CD4-positive, alpha-beta T cell treated with Interleukin-21 for 1 hour (primary cell): ENCODE measurements at regions not wholly inside any gene's neighbourhood (a gene's known extent, or its start where the extent isn't known, plus 50 kb on each side); places are given as distances from the start of the nearest gene placed in this dataset.

Source experiments
- DNase-seq: peaks from one replicate; pipeline ENCODE4 v3.0.0-alpha.2; 2020

DNA sequence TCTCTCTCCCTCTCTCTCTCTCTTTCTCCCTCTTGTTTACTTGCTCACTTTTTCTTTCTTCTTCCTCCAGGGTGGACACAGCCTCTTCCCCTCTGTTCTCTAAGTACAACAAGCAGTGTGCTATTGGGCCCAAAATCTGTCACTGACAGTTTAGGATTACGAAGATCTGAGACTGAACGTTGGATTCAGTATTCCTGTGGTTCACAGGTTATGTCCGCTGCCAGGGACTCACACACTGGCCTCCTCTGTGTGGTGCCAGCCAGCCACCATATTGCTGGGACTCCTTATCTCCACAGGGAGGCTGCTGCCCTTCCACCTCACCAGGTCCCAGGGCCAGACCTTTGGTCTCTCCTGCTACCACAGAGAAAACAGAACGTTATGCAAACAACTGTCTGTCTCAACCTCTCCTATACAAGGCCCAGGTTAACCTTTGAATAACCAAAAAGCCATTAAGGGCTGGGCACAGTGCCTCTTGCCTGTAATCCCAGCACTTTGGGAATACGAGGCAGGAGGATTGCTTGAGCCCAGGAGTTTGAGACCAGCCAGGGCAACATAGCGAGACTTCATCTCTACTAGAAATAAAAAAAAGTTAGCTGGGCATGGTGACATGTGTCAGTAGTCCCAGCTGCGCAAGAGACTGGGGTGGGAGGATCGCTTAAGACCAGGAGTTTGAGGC, 171.9 kb upstream of the RAB4A start:
- DNase-seq: no peak

DNA sequence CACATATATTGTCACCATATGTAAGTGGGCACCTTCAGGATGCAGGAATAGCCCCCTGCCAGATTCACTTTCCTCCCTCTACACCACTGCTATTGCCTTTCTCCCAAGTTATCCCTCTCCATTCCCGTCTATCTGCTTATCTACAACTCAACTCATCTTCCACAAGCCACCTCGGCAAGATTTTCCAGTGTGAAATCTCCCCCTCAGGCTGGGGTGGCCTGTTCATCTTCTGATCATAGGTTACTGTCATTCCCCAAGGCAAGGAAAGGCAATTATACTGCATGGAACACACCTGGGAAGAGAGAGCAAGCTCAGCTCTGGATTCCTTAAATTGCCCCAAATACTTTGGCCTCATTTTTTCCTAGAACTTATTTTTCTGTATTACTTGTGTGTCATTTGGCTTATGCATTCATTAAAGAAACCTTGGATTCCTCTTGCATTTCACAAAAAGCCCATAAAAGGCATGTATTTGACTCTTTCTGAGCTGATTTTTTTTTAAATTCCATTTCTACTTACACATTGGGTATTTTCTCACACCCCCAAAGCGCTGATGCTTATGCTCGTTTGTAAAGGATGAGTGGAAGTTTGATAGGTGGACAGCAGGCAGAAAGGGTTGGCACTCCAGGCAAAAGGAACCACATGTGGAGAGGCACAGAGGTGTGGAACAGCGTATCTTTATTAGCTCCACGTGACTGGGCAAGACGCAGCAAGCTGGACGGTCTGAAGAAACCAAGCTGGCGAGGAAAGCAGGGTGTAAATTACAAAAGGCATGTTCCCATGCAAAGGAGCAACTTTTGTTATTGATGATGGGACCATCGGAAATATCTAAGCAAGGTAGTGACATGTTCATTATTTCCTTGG, 169.7 kb upstream of the RAB4A start:
- DNase-seq: no peak

- DNase-seq: no peak
These were observed 168.0 kb upstream of the RAB4A start for GRCh38 chr1:229102741-229103391.

- no peak for DNase-seq
These were observed 166.3 kb upstream of the RAB4A start for GRCh38 chr1:229104654-229105053.

GRCh38 chr1:229105109-229105508, 165.8 kb upstream of the RAB4A start:
- no peak for DNase-seq

DNA sequence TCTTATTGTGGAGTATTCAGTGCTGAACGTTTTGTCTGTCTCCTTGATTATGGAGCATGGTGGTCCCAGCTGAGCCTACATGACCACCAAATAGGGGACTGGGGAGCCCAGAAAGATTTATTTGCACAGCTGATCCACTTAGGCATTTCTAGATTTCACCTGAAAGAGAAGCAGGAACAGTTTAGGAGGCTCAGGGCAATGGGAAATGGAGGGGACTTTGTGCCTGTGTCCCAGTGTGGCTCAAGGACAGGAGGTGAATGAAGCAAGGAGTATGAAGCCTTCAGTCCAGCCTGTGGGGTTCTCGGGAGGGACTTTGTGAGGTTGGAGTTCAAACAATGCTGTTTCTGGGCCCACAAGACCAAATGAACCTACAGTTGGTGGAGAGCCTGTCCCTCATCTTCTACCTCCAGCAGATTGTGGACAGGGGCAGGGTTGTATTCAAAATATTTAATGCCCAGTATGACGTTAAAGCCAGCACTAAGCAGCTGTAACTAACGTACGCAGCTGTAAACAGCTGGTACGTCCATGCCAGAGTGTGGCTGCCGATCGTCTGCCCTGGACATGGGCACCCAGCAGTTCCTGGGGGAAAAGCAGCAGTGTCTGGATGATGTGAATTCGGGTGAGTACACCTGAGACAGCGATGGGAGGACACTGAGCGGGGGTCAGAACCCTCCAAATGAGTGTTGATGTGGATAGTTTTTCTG, 164.9 kb upstream of the RAB4A start:
- no peak for DNase-seq

DNA sequence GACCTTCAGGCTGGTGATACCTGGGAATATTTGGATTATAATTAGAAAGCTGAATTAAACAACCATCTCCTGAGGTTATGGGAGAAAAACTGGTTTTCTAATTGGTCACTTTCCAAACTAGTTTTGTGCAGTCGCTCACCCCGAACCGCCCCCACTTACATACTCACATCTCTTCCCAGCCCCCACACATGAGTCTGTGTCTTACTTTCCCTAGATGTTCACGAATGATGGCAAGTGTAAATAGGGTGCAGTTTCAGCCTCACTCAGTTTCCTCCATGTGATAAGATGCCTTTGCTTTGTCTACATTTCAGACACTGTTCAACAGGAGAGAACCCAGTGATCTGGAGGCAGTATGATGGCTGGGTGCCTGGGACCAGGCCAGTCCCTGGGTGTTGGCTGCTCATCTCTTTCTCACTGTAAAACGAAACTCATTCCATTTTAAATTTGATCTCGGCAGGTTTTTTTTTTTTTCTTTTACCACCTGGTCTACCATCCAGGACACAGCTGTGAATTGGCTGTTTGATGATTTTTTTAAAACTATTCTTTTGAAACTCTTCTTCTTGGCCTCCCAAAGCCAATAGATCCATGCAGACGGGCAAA, 164.3 kb upstream of the RAB4A start:
- DNase-seq: no peak

GRCh38 chr1:229107304-229107815, 163.6 kb upstream of the RAB4A start:
- no peak for DNase-seq

DNA sequence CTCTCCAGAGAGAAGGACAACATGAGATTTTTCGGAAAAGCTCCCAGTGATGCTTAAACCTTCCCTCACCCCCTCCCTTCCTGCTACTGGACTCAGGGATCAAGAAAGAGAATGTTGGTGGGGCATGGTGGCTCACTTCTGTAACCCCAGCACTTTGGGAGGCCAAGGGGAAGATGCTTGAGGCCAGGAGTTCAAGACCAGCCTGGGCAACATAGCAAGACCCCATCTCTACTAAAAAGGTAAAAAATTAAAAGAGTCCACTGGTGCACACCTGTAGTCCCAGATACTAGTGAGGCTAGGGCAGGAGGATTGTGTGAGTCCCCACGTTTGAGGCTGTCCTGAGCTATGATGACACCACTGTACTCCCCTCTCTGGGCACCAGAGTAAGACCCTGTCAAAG, 162.9 kb upstream of the RAB4A start:
- DNase-seq: no peak

GRCh38 chr1:229108598-229109201, 162.2 kb upstream of the RAB4A start:
- DNase-seq: no peak

DNA sequence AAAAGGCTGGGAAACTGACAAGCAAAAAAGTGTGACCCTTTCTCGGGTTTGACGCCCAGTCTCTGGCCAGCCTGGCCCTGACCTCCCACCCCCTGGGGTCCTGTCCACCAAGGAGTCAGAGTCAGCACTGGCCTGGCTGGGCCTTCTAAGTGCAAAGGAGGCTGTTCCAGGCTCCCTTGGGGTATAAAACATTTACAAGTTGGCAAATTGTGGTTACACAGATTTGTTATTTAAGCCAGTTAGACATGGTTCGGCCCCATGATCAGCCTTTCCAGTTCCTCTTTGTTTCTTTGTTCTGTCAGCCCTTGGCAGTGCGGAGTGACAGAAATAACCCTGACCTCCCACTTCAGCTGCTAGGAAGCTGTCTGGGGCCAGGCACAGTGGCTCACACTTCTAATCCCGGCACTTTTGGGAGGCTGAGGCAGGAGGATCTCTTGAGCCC, 161.6 kb upstream of the RAB4A start:
- no peak for DNase-seq

- DNase-seq: no peak
These were observed 159.9 kb upstream of the RAB4A start for GRCh38 chr1:229110986-229111385.

DNA sequence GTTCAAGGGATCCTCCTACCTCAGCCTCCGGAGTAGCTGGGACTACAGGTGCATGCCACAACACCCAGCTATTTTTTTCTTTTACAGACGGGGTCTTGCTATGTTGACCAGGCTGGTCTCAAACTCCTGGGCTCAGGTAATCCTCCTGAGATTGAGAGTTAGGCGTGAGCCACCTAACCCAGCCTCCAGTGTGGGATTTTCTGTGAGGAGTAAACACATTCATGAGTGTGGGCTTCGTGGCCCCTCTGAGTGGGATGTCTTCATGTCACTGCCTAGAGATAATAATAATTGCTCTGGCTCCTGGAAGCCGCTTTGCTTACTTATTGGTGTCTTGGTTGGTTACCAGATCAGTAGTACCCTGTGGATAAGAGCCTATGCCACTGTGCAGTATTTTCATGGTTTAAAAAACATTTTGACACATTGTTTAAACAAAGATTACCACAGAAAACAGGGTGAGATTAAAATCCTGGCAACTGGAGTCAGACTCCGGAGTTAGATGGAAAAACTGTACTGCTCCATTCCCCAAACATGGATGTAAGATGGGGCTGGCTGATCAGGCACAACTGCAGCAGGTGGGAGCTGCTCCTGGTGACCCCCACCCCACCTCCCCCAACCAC, 159.1 kb upstream of the RAB4A start:
- DNase-seq: no peak

- no peak for DNase-seq
These were observed 157.9 kb upstream of the RAB4A start for GRCh38 chr1:229112832-229113548.

GRCh38 chr1:229114315-229114714, 156.6 kb upstream of the RAB4A start:
- no peak for DNase-seq

- DNase-seq: no peak
These were observed 156.0 kb upstream of the RAB4A start for GRCh38 chr1:229114850-229115365.

DNA sequence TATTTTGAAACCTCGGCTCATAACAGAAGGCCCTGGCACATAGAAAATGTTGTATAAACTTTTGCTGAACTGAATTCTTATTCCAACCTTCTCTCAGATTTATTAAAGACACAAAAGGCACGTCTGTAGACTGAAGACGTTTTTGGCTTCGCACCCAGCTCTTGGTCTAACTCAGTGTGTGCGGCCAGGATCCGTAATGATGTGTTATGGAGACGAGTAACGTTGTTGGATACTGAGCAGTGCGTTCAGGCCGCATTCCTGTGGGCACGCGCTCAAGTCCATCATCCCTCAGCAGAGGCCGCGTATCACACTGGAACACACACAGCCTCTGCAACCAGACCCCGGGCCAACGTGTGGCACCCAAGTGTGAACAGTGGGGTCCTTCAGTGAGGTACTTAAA, 154.8 kb upstream of the RAB4A start:
- DNase-seq: no peak

DNA sequence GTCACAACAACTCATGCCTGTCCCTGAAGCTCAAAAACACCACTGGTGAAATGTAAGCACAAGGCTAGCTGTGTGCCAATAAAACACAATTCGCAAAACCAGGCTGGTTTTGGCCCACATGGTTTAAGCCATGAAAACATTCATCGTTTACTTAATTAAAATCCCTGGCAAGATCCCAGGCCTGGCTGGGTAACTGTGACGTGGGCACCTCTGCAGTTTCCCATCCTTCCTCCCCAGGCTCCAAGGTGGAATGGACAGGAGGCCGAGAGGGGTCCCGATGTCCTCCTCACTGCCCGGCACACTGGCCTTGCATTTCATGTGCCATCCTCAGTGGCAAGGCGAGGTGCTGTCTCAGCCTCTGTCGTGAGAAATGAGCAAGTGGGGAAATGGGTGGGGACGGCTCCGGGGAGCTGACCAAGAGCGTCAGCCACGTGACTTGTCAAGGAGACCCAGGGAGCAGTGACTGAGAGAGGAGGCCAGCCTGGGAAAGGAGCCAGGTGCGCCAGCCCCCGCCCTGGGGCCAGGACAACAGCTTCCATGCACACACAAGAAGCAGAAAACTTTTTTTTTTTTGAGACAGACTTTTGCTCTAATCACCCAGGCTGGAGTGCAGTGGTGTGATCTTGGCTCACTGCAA, 153.1 kb upstream of the RAB4A start:
- no peak for DNase-seq

DNA sequence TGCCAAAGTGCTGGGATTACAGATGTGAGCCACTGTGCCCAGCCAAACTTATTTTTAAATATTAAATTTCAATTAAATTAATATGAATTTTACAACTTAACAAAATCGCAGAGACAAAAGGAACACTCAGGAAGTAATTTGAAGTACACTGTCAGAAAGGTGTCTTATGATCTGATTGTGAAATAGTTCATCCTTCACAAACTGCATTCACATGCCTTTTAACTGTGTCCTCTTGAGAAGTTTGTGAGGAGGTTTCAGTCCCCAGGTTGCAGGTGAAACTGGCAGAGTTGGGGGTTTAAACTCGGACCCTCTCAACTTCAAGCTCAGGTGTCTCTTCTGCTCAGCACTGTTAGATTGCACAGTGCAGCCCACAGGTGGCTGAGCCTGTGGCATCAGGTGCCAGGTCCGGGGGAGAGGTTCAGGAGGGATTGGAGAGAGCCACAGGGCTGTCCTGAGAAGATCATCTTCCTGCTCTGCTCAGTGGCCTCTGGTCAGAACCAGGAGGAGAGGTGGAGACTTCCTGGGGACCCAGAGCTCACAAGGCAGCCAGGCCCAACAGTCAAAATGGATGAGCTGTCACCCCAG, 152.3 kb upstream of the RAB4A start:
- no peak for DNase-seq

- DNase-seq: no peak
These were observed 151.8 kb upstream of the RAB4A start for GRCh38 chr1:229119161-229119560.
